IMR-90 (cell line): ENCODE measurements at regions not wholly inside any gene's neighbourhood (a gene's known extent, or its start where the extent isn't known, plus 50 kb on each side); places are given as distances from the start of the nearest gene placed in this dataset.

ENCODE experiments used
- ATAC-seq: fragments of 200-7000 bp; cut with Tn5 transposase; 2 replicates; pipeline ENCODE4 v1.9.1; 2020; ENCODE audit warnings: low read depth, mild to moderate bottlenecking, moderate library complexity
- BruUV-seq: library from RNA; stranded (reverse); fragments of 400-500 nt; replicated peaks from 2 replicates; lab custom pipeline; 2021; lab: Mats Ljungman, UMichigan
- CTCF ChIA-PET: fragments of 300-600 bp; formaldehyde crosslinking; extraction: SDS; loops from one replicate; lab custom pipeline; 2021; ENCODE audit warnings: antibody characterized with exemption; lab: Yijun Ruan, JAX
- POLR2A ChIA-PET: fragments of 300-600 bp; sonication (Branson Sonifier 250); formaldehyde crosslinking; loops from one replicate; lab custom pipeline; 2022; ENCODE audit warnings: antibody characterized with exemption; ENCODE audit not compliant: unreplicated experiment; lab: Charles Lee
- DNase-seq: peaks from one replicate; pipeline ENCODE4 v3.0.0; 2013
- H2AFZ ChIP-seq: replicated peaks from 2 replicates; pipeline ENCODE3; 2013; ENCODE audit warnings: low read length, mild to moderate bottlenecking; ENCODE audit not compliant: poor library complexity
- H2AK5ac ChIP-seq: 2 replicates; pipeline ENCODE4 v1.6.1; 2013; ENCODE audit warnings: low read depth, low read length, inconsistent platforms
- H2AK9ac ChIP-seq: replicated peaks from 2 replicates; pipeline ENCODE3; 2013; ENCODE audit warnings: mild to moderate bottlenecking, low read depth, low read length, moderate library complexity; ENCODE audit not compliant: poor library complexity
- H2BK120ac ChIP-seq: 2 replicates; pipeline ENCODE4 v1.6.1; 2013; ENCODE audit warnings: low read depth, low read length, inconsistent platforms
- H2BK15ac ChIP-seq: 3 replicates; pipeline ENCODE4 v1.6.1; 2013; ENCODE audit warnings: low read depth, low read length, inconsistent platforms
- H2BK20ac ChIP-seq: 2 replicates; pipeline ENCODE4 v1.6.1; 2013; ENCODE audit warnings: low read depth, mild to moderate bottlenecking, inconsistent platforms, low read length, moderate library complexity
- H2BK5ac ChIP-seq: 2 replicates; pipeline ENCODE4 v1.6.1; 2013; ENCODE audit warnings: mild to moderate bottlenecking, low read depth, low read length, inconsistent platforms; ENCODE audit not compliant: poor library complexity, severe bottlenecking
- H3K14ac ChIP-seq: replicated peaks from 2 replicates; pipeline ENCODE4 v1.6.1; 2013; ENCODE audit warnings: low read depth, low read length, inconsistent platforms
- H3K18ac ChIP-seq: 2 replicates; pipeline ENCODE4 v1.6.1; 2013; ENCODE audit warnings: low read depth, low read length, control low read depth
- H3K23ac ChIP-seq: 2 replicates; pipeline ENCODE4 v1.6.1; 2013; ENCODE audit warnings: low read depth, low read length, inconsistent platforms
- H3K27ac ChIP-seq: 2 replicates; pipeline ENCODE4 v1.5.1; 2013; ENCODE audit warnings: mild to moderate bottlenecking, control low read depth, low read length; ENCODE audit not compliant: insufficient read depth
- H3K27me3 ChIP-seq: 2 replicates; pipeline ENCODE4 v1.6.1; 2013; ENCODE audit warnings: low read length; ENCODE audit not compliant: control insufficient read depth, insufficient read depth
- H3K36me3 ChIP-seq: 2 replicates; pipeline ENCODE4 v1.6.1; 2013; ENCODE audit warnings: low read length, mixed read lengths; ENCODE audit not compliant: control insufficient read depth, insufficient read depth
- H3K4ac ChIP-seq: 2 replicates; pipeline ENCODE4 v1.6.1; 2013; ENCODE audit warnings: low read depth, low read length, inconsistent platforms
- H3K4me1 ChIP-seq: 2 replicates; pipeline ENCODE4 v1.6.1; 2013; ENCODE audit warnings: low read length, mixed read lengths; ENCODE audit not compliant: control insufficient read depth, insufficient read depth
- H3K4me2 ChIP-seq: 2 replicates; pipeline ENCODE4 v1.6.1; 2013; ENCODE audit warnings: low read depth, mild to moderate bottlenecking, control low read depth, low read length, moderate library complexity
- H3K4me3 ChIP-seq: 2 replicates; pipeline ENCODE4 v1.5.1; 2013; ENCODE audit warnings: low read depth, mild to moderate bottlenecking, control low read depth, low read length, moderate library complexity; ENCODE audit not compliant: insufficient read depth
- H3K56ac ChIP-seq: 2 replicates; pipeline ENCODE4 v1.6.1; 2013; ENCODE audit warnings: low read length, inconsistent platforms; ENCODE audit not compliant: insufficient read depth; ENCODE audit errors: extremely low read depth
- H3K79me1 ChIP-seq, 2 experiments: 2 replicates each; pipeline ENCODE4 v1.6.1; 2013; ENCODE audit warnings: low read length in 2 of 2, inconsistent platforms in 1 of 2, low read depth in 1 of 2
- H3K9ac ChIP-seq: 2 replicates; pipeline ENCODE4 v1.6.1; 2013; ENCODE audit warnings: low read depth, low read length, control low read depth
- H3K9me1 ChIP-seq: 2 replicates; pipeline ENCODE4 v1.6.1; 2013; ENCODE audit warnings: low read length, inconsistent platforms; ENCODE audit not compliant: insufficient read depth
- H3K9me3 ChIP-seq: 2 replicates; pipeline ENCODE4 v1.6.1; 2013; ENCODE audit warnings: low read length; ENCODE audit not compliant: control insufficient read depth, insufficient read depth
- H4K20me1 ChIP-seq: 2 replicates; pipeline ENCODE4 v1.6.1; 2013; ENCODE audit warnings: low read length, inconsistent platforms; ENCODE audit not compliant: insufficient read depth
- H4K5ac ChIP-seq: 2 replicates; pipeline ENCODE4 v1.6.1; 2013; ENCODE audit warnings: mild to moderate bottlenecking, low read depth, low read length, control low read depth
- H4K8ac ChIP-seq, 2 experiments: 2 replicates each; pipeline ENCODE4 v1.6.1; 2013; ENCODE audit warnings: low read depth in 2 of 2, low read length in 2 of 2, control low read depth in 1 of 2, inconsistent platforms in 1 of 2
- H4K91ac ChIP-seq: 2 replicates; pipeline ENCODE4 v1.6.1; 2013; ENCODE audit warnings: low read depth, low read length, inconsistent platforms; ENCODE audit not compliant: insufficient read depth
- ELK1 ChIP-seq: fragments of 150-350 bp; IDR thresholded peaks from 2 replicates; pipeline ENCODE4 v1.6.1; 2016; ENCODE audit warnings: low read depth, mild to moderate bottlenecking, low read length, moderate library complexity, borderline replicate concordance
- MAZ ChIP-seq: IDR thresholded peaks from 2 replicates; pipeline ENCODE4 v1.6.1; 2012; ENCODE audit warnings: low read depth, mild to moderate bottlenecking, low read length, improper control_type of control experiment, moderate library complexity, borderline replicate concordance
- WGBS, 2 experiments: methylation state at CpG; one replicate each; pipeline versions ENCODE4 v1.1.5 to v1.1.7; 2013; ENCODE audit warnings: missing lambda C conversion rate in 2 of 2; ENCODE audit not compliant: insufficient read length in 1 of 2; ENCODE audit errors: extremely low coverage in 2 of 2; 5-methylcytosine and 5-hydroxymethylcytosine counted together
- dilution Hi-C: fragments of 300-500 bp; cut with HindIII; formaldehyde crosslinking; loops from one replicate; pipeline ENCODE4 v1.14.3; 2018; ENCODE audit warnings: low sequenced_read_pairs; ENCODE audit not compliant: unreplicated experiment
- in situ Hi-C: fragments of 300-500 bp; cut with MboI; formaldehyde crosslinking; loops from 3 replicates; pipeline ENCODE4 v1.14.3; 2019; ENCODE audit warnings: low sequenced_read_pairs, inconsistent platforms, mixed read lengths
- intact Hi-C: fragments of 100-400 bp; cut with micrococcal nuclease; formaldehyde crosslinking; loops from 2 replicates; pipeline ENCODE4 v1.10.0; 2022
- TF ChIP-seq, protein P1 (sequence below): conservative IDR thresholded peaks from 2 replicates; pipeline ENCODE4 v1.5.1; 2012; ENCODE audit warnings: mild to moderate bottlenecking, low read depth, low read length, improper control_type of control experiment

DNA sequence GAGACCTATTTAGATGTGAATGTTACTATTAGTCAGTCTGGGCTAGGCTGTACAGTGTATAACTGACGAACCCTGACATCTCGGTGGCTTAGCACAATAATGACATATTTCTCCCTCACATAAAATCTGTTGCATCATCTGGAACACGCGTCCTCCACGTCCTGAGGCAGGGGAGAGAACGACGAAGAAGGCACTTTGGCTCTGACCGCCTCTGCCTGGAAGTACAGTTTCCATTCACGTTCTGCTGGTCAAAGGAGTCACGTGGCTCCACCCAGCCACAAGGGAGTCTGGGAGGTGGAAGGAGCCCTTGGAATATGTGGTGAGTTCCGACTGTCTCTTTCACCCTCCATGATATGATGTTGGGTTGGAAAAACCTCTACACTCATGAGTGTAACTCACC, 55.1 kb upstream of the CD82 start:
- Histone ChIP-seq H2AFZ (peak overlapping the region; percentile 33), H3K4me1 (no peaks in the 10 kb centered on the region), H3K27me3 (peaks cover 33% of the 10 kb centered on the region), H3K36me3 (no peaks in the 10 kb centered on the region), H3K9ac (no peak overlapping the region), H3K27ac (no peak overlapping the region), H3K23ac (no peak overlapping the region), H3K9me3 (peaks cover 5% of the 10 kb centered on the region; the same call in 1 of the 2 replicates), H2BK5ac (no peak overlapping the region), H4K20me1 (no peaks in the 10 kb centered on the region), H2AK9ac (no peak overlapping the region), H3K4me3 (no peak overlapping the region), H3K79me1 (no peaks in the 10 kb centered on the region), H2BK15ac (no peak overlapping the region), H3K4me2 (no peak overlapping the region), H2AK5ac (no peak overlapping the region), H4K5ac (no peak overlapping the region), H2BK20ac (no peak overlapping the region), H3K9me1 (no peaks in the 10 kb centered on the region), H2BK120ac (no peak overlapping the region), H3K4ac (no peak overlapping the region), H3K14ac (no peak overlapping the region), H4K91ac (no peak overlapping the region), H4K8ac (no peak overlapping the region), H3K18ac (no peak overlapping the region), H3K56ac (no peak overlapping the region)
- intact Hi-C loops (no loop called here), dilution Hi-C loops (no loop called here), in situ Hi-C loops (no loop called here)
- no peak for TF ChIP-seq MAZ
- TF ChIP-seq, protein P1, sequence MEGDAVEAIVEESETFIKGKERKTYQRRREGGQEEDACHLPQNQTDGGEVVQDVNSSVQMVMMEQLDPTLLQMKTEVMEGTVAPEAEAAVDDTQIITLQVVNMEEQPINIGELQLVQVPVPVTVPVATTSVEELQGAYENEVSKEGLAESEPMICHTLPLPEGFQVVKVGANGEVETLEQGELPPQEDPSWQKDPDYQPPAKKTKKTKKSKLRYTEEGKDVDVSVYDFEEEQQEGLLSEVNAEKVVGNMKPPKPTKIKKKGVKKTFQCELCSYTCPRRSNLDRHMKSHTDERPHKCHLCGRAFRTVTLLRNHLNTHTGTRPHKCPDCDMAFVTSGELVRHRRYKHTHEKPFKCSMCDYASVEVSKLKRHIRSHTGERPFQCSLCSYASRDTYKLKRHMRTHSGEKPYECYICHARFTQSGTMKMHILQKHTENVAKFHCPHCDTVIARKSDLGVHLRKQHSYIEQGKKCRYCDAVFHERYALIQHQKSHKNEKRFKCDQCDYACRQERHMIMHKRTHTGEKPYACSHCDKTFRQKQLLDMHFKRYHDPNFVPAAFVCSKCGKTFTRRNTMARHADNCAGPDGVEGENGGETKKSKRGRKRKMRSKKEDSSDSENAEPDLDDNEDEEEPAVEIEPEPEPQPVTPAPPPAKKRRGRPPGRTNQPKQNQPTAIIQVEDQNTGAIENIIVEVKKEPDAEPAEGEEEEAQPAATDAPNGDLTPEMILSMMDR = no peak
- TF ChIP-seq ELK1 = no peak
- WGBS, 2 experiments = 72% methylated on average over 3 of the region's 11 CpGs; no CpG with 5 or more reads in 1 of the 2 experiments
- no peak for ATAC-seq
- no TSS peak for BruUV-seq
- DNase-seq = no peak
- ChIA-PET CTCF (no interaction called here), POLR2A (no interaction called here)
